Kidney (tissue), 13 donors: ENCODE measurements at regions not wholly inside any gene's neighbourhood (a gene's known extent, or its start where the extent isn't known, plus 50 kb on each side); places are given as distances from the start of the nearest gene placed in this dataset.

Source experiments
- DNase-seq, 5 donors: peaks; one replicate each; pipeline ENCODE4 v3.0.0-alpha.2; 2013 to 2020
- FAIRE-seq: peaks from 2 replicates; lab custom pipeline; 2012; peaks lifted over from hg19 to GRCh38; lab: Jason Lieb, UNC
- H3K27ac ChIP-seq, 2 donors: one replicate each; pipeline ENCODE4 v1.7.0; 2013; ENCODE audit warnings: low read depth in 2 of 2, low read length in 2 of 2, inconsistent platforms in 1 of 2
- H3K27me3 ChIP-seq: one replicate; pipeline ENCODE4 v1.7.1; 2013; ENCODE audit warnings: low read length, inconsistent platforms; ENCODE audit not compliant: control insufficient read depth, insufficient read depth
- H3K36me3 ChIP-seq, 3 donors: one replicate each; pipeline versions ENCODE4 v1.7.0 to v1.7.1; 2013; ENCODE audit warnings: low read length in 3 of 3, control low read depth in 1 of 3, inconsistent platforms in 1 of 3; ENCODE audit not compliant: insufficient read depth in 3 of 3, control insufficient read depth in 2 of 3
- H3K4me1 ChIP-seq, 3 donors: one replicate each; pipeline versions ENCODE4 v1.7.0 to v1.7.1; 2013; ENCODE audit warnings: low read length in 3 of 3, inconsistent platforms in 1 of 3, low read depth in 1 of 3; ENCODE audit not compliant: control insufficient read depth in 2 of 3, insufficient read depth in 2 of 3
- H3K4me3 ChIP-seq, 3 donors: one replicate each; pipeline versions ENCODE4 v1.7.0 to v1.8.1; 2013; ENCODE audit warnings: low read length in 3 of 3, control low read depth in 1 of 3, inconsistent platforms in 1 of 3
- H3K9ac ChIP-seq, 3 donors: one replicate each; pipeline versions ENCODE4 v1.7.0 to v1.7.1; 2013; ENCODE audit warnings: low read length in 3 of 3, control low read depth in 1 of 3, inconsistent platforms in 1 of 3
- H3K9me3 ChIP-seq, 3 donors: one replicate each; pipeline versions ENCODE4 v1.7.0 to v1.7.1; 2013; ENCODE audit warnings: low read length in 3 of 3, control low read depth in 1 of 3, inconsistent platforms in 1 of 3; ENCODE audit not compliant: control insufficient read depth in 2 of 3, insufficient read depth in 1 of 3
- CTCF ChIP-seq: IDR thresholded peaks from 3 replicates; pipeline ENCODE4 v1.5.1; 2012; ENCODE audit warnings: mild to moderate bottlenecking, moderate library complexity, borderline replicate concordance; ENCODE audit not compliant: insufficient read depth; ENCODE audit errors: extremely low read depth
- intact Hi-C: fragments of 100-400 bp; cut with DNase I; formaldehyde crosslinking; loops from one replicate; pipeline ENCODE4 v1.11.1; 2022
- donor health status: control.
- donor health status: control.
- donor health status: control.
- donor health status: control.
- donor health status: control.
- donor health status: DM: yes; HTN: yes; CAD: no.
- donor health status: Normal renal cell carcinoma (clear cell type).

GRCh38 chr3:89946884-89947283 lies 839.5 kb downstream of the EPHA3 start:
- DNase-seq = no peak

GRCh38 chr3:89947337-89947954 lies 840.0 kb downstream of the EPHA3 start:
- no peak overlapping the region for H3K4me3 ChIP-seq
- peaks cover 0 to 3% (median 0%) of the 10 kb centered on the region in 3 donors for H3K4me1 ChIP-seq
- FAIRE-seq = no peak
- DNase-seq = peak in 1 of 5 donors; percentile 2
- no peak overlapping the region for H3K9ac ChIP-seq
- no peak overlapping the region for H3K27ac ChIP-seq
- intact Hi-C loops = no loop called here
- no peak for TF ChIP-seq CTCF
- H3K9me3 ChIP-seq = no peaks in the 10 kb centered on the region
- no peaks in the 10 kb centered on the region for H3K27me3 ChIP-seq
- H3K36me3 ChIP-seq = no peaks in the 10 kb centered on the region

More at GRCh38 chr3:89946884-89947283, 839.5 kb downstream of the EPHA3 start:
- H3K4me3 ChIP-seq = no peak overlapping the region
- FAIRE-seq = no peak
- no peaks in the 10 kb centered on the region for H3K36me3 ChIP-seq
- H3K27ac ChIP-seq = no peak overlapping the region
- intact Hi-C loops = no loop called here
- H3K9me3 ChIP-seq = no peaks in the 10 kb centered on the region
- no peak for TF ChIP-seq CTCF
- H3K4me1 ChIP-seq = peaks cover 0 to 3% (median 0%) of the 10 kb centered on the region in 3 donors
- H3K27me3 ChIP-seq = no peaks in the 10 kb centered on the region
- no peak overlapping the region for H3K9ac ChIP-seq

- H3K4me3 ChIP-seq = no peak overlapping the region
Measured at GRCh38 chr3:89948008-89948407, 840.6 kb downstream of the EPHA3 start.

More at GRCh38 chr3:89948008-89948407, 840.6 kb downstream of the EPHA3 start:
- no peak for DNase-seq
- no peaks in the 10 kb centered on the region for H3K36me3 ChIP-seq
- no peaks in the 10 kb centered on the region for H3K27me3 ChIP-seq
- no peak overlapping the region for H3K27ac ChIP-seq
- FAIRE-seq = no peak
- H3K9ac ChIP-seq = no peak overlapping the region
- H3K9me3 ChIP-seq = no peaks in the 10 kb centered on the region
- peaks cover 0 to 3% (median 0%) of the 10 kb centered on the region in 3 donors for H3K4me1 ChIP-seq
- no peak for TF ChIP-seq CTCF
- intact Hi-C loops = no loop called here
